NB4 (cell line): ENCODE measurements at regions not wholly inside any gene's neighbourhood (a gene's known extent, or its start where the extent isn't known, plus 50 kb on each side); places are given as distances from the start of the nearest gene placed in this dataset.

Experiments
- POLR2A ChIP-seq: IDR thresholded peaks from 2 replicates; pipeline ENCODE4 v1.6.1; 2011; ENCODE audit warnings: mild to moderate bottlenecking; ENCODE audit not compliant: insufficient read length; ENCODE audit errors: extremely low read depth
- TF ChIP-seq, protein P1 (sequence below): IDR thresholded peaks from one replicate; pipeline ENCODE4 v1.5.1; 2012; ENCODE audit warnings: low read depth, low read length

DNA sequence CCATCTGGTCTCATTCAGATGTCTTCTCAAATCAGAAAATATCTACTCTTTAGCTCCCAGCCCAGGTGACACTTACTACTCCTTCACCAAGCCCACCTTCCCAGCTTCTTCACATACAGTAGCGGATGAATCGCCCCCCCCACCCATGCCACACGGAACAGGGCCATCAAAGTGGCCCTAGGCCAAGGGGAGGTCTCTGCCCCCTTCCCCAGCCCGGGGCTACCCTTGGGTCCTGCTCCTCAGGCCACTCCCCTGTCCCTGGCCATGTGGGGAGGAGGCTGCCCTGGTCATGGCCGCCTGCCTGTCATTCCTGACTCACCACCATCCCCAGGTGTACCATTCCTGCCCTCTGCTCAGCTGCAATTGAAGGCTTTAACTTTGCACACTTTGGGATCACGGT lies 142.8 kb downstream of the NECTIN1 start:
- TF ChIP-seq, protein P1, sequence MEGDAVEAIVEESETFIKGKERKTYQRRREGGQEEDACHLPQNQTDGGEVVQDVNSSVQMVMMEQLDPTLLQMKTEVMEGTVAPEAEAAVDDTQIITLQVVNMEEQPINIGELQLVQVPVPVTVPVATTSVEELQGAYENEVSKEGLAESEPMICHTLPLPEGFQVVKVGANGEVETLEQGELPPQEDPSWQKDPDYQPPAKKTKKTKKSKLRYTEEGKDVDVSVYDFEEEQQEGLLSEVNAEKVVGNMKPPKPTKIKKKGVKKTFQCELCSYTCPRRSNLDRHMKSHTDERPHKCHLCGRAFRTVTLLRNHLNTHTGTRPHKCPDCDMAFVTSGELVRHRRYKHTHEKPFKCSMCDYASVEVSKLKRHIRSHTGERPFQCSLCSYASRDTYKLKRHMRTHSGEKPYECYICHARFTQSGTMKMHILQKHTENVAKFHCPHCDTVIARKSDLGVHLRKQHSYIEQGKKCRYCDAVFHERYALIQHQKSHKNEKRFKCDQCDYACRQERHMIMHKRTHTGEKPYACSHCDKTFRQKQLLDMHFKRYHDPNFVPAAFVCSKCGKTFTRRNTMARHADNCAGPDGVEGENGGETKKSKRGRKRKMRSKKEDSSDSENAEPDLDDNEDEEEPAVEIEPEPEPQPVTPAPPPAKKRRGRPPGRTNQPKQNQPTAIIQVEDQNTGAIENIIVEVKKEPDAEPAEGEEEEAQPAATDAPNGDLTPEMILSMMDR: no peak
- no peak for TF ChIP-seq POLR2A
